Gastroesophageal sphincter (tissue), 4 donors: ENCODE measurements at regions not wholly inside any gene's neighbourhood (a gene's known extent, or its start where the extent isn't known, plus 50 kb on each side); places are given as distances from the start of the nearest gene placed in this dataset.

ENCODE experiments used
- ATAC-seq: fragments of 150-250 bp; one replicate; pipeline ENCODE4 v1.9.1; 2016; ENCODE audit warnings: mild to moderate bottlenecking, moderate library complexity
- H3K27ac ChIP-seq, 4 donors: fragments of 200-600 bp; sonication (generic) in 3 of 4; 1 replicate in 3 of 4; 2 replicates in 1 of 4; pipeline ENCODE4 v1.5.1; 2016 to 2019
- H3K27me3 ChIP-seq: fragments of 200-600 bp; sonication (generic); one replicate; pipeline ENCODE4 v1.5.1; 2019
- H3K36me3 ChIP-seq, 2 donors: fragments of 200-600 bp; sonication (generic); one replicate each; pipeline ENCODE4 v1.5.1; 2019; ENCODE audit warnings: control low read depth in 1 of 2
- H3K4me1 ChIP-seq, 3 donors: fragments of 200-600 bp; sonication (generic); 1 replicate in 2 of 3; 2 replicates in 1 of 3; pipeline ENCODE4 v1.5.1; 2016 to 2019; ENCODE audit warnings: control low read depth in 2 of 3
- H3K4me3 ChIP-seq, 2 donors: fragments of 200-600 bp; sonication (generic); one replicate each; pipeline ENCODE4 v1.5.1; 2019; ENCODE audit warnings: mild to moderate bottlenecking in 1 of 2, moderate library complexity in 1 of 2
- H3K9me3 ChIP-seq, 3 donors: fragments of 200-600 bp; sonication (generic); one replicate each; pipeline ENCODE4 v1.5.1; 2017 to 2019; ENCODE audit warnings: control low read depth in 2 of 3
- CTCF ChIP-seq, 4 experiments: fragments of 200-600 bp in 2 of 4; fragments of 450-650 bp in 2 of 4; sonication (generic) in 1 of 4; IDR thresholded peaks; one replicate each; pipeline ENCODE4 v1.5.1; 2017 to 2019; ENCODE audit warnings: antibody characterized with exemption in 4 of 4, mild to moderate bottlenecking in 2 of 4, moderate library complexity in 2 of 4
- EP300 ChIP-seq: sonication (generic); formaldehyde crosslinking; IDR thresholded peaks from one replicate; pipeline ENCODE4 v1.6.1; 2017; ENCODE audit warnings: antibody characterized with exemption, mild to moderate bottlenecking
- POLR2A ChIP-seq, 2 donors: fragments of 450-650 bp; IDR thresholded peaks; one replicate each; pipeline ENCODE4 v1.6.1; 2017; ENCODE audit warnings: antibody characterized with exemption in 2 of 2, mild to moderate bottlenecking in 2 of 2, moderate library complexity in 1 of 2
- POLR2AphosphoS5 ChIP-seq: sonication (generic); formaldehyde crosslinking; IDR thresholded peaks from one replicate; pipeline ENCODE4 v1.6.1; 2017; ENCODE audit warnings: antibody characterized with exemption
- WGBS, 2 donors: methylation state at CpG; one replicate each; pipeline ENCODE4 v1.1.5; 2018; ENCODE audit warnings: low coverage in 1 of 2; 5-methylcytosine and 5-hydroxymethylcytosine counted together

- WGBS, 2 donors = 86 to 100% methylated on average over 1 of the region's 1 CpG
- H3K9me3 ChIP-seq = peaks cover 0 to 8% (median 0%) of the 10 kb centered on the region in 3 donors
These were observed 157.2 kb downstream of the EDEM1 start for GRCh38 chr3:5344707-5345106.

GRCh38 chr3:5347486-5347885 is 160.0 kb downstream of the EDEM1 start:
- ATAC-seq = no peak
- H3K27me3 ChIP-seq = no peaks in the 10 kb centered on the region
- H3K4me1 ChIP-seq = no peaks in the 10 kb centered on the region
- TF ChIP-seq CTCF (IDR thresholded peaks at IDR 0.05) (no peak), EP300 (no peak), POLR2AphosphoS5 (no peak), POLR2A (IDR thresholded peaks at IDR 0.05) (no peak)
- no peak overlapping the region for H3K27ac ChIP-seq
- H3K9me3 ChIP-seq = peaks cover 0 to 9% (median 0%) of the 10 kb centered on the region in 3 donors
- H3K4me3 ChIP-seq = no peak overlapping the region
- no peaks in the 10 kb centered on the region for H3K36me3 ChIP-seq

More at GRCh38 chr3:5344707-5345106, 157.2 kb downstream of the EDEM1 start:
- ATAC-seq = no peak
- no peak overlapping the region for H3K27ac ChIP-seq
- no peaks in the 10 kb centered on the region for H3K4me1 ChIP-seq
- TF ChIP-seq EP300 = no peak
- no peak for TF ChIP-seq POLR2AphosphoS5
- TF ChIP-seq POLR2A (IDR thresholded peaks at IDR 0.05) = no peak
- TF ChIP-seq CTCF (IDR thresholded peaks at IDR 0.05) = no peak
- H3K4me3 ChIP-seq = no peak overlapping the region
- no peaks in the 10 kb centered on the region for H3K36me3 ChIP-seq
- no peaks in the 10 kb centered on the region for H3K27me3 ChIP-seq

- Histone ChIP-seq H3K27ac (no peak overlapping the region), H3K36me3 (no peaks in the 10 kb centered on the region), H3K9me3 (peaks cover 0 to 9% (median 0%) of the 10 kb centered on the region in 3 donors), H3K27me3 (no peaks in the 10 kb centered on the region), H3K4me1 (no peaks in the 10 kb centered on the region), H3K4me3 (no peak overlapping the region)
- no peak for ATAC-seq
- TF ChIP-seq EP300 = no peak
- TF ChIP-seq POLR2AphosphoS5 = no peak
- TF ChIP-seq POLR2A (IDR thresholded peaks at IDR 0.05) = no peak
- TF ChIP-seq CTCF (IDR thresholded peaks at IDR 0.05) = no peak
- 74 to 76% methylated on average over 3 to 4 of the region's 5 CpGs for WGBS, 2 donors
These were observed 160.9 kb downstream of the EDEM1 start for GRCh38 chr3:5348229-5348902.

- 80 to 100% methylated on average over 1 to 2 of the region's 2 CpGs for WGBS, 2 donors
- no peak for TF ChIP-seq CTCF (IDR thresholded peaks at IDR 0.05)
- no peak for TF ChIP-seq POLR2A (IDR thresholded peaks at IDR 0.05)
- no peak for TF ChIP-seq EP300
- no peak for TF ChIP-seq POLR2AphosphoS5
- ATAC-seq = no peak
These were observed 161.8 kb downstream of the EDEM1 start for GRCh38 chr3:5349343-5349742.

GRCh38 chr3:5357089-5357488 is 169.6 kb downstream of the EDEM1 start:
- Histone ChIP-seq H3K27ac (no peak overlapping the region), H3K36me3 (no peaks in the 10 kb centered on the region), H3K4me1 (no peaks in the 10 kb centered on the region), H3K9me3 (peaks cover 0 to 9% (median 0%) of the 10 kb centered on the region in 3 donors), H3K4me3 (no peak overlapping the region), H3K27me3 (no peaks in the 10 kb centered on the region)
- no peak for ATAC-seq
- TF ChIP-seq EP300 = no peak
- WGBS, 2 donors = 56 to 100% methylated on average over 1 of the region's 1 CpG

More at GRCh38 chr3:5349343-5349742, 161.8 kb downstream of the EDEM1 start:
- Histone ChIP-seq H3K36me3 (no peaks in the 10 kb centered on the region), H3K27me3 (no peaks in the 10 kb centered on the region), H3K4me3 (no peak overlapping the region), H3K4me1 (no peaks in the 10 kb centered on the region), H3K9me3 (peaks cover 0 to 9% (median 0%) of the 10 kb centered on the region in 3 donors), H3K27ac (no peak overlapping the region)
